HepG2 (cell line): ENCODE measurements at regions not wholly inside any gene's neighbourhood (a gene's known extent, or its start where the extent isn't known, plus 50 kb on each side); places are given as distances from the start of the nearest gene placed in this dataset.

ENCODE experiments used
- ATAC-seq: fragments of 200-7000 bp; cut with Tn5 transposase; 3 replicates; pipeline ENCODE4 v1.9.1; 2020; ENCODE audit warnings: mild to moderate bottlenecking, moderate library complexity
- BruUV-seq: library from RNA; stranded (reverse); fragments of 400-500 nt; replicated peaks from 2 replicates; lab custom pipeline; 2021; lab: Mats Ljungman, UMichigan
- CTCF ChIA-PET: fragments of 300-600 bp; formaldehyde crosslinking; extraction: SDS; loops from one replicate; lab custom pipeline; 2021; ENCODE audit warnings: low total read pairs, inconsistent platforms, low intra/inter-chr PET ratio; lab: Yijun Ruan, JAX
- POLR2A ChIA-PET: fragments of 350-600 bp; sonication (Branson Sonifier 250); formaldehyde crosslinking; loops from one replicate; lab custom pipeline; 2020; ENCODE audit warnings: antibody characterized with exemption, inconsistent platforms; lab: Yijun Ruan, JAX
- DNase-seq: peaks from one replicate; pipeline ENCODE4 v3.0.0-alpha.2; 2015; ENCODE audit warnings: low spot score
- FAIRE-seq: peaks from 3 replicates; lab custom pipeline; 2011; peaks lifted over from hg19 to GRCh38; lab: Jason Lieb, UNC
- H2AFZ ChIP-seq: one replicate; pipeline ENCODE4 v1.6.1; 2011; ENCODE audit warnings: low read length, inconsistent platforms
- H3K27ac ChIP-seq: fragments of 300-600 bp; 3 replicates; pipeline ENCODE4 v1.8.0; 2011; ENCODE audit warnings: mixed run types, mild to moderate bottlenecking, mixed read lengths, low read length, inconsistent platforms; ENCODE audit not compliant: insufficient read depth; ENCODE audit errors: extremely low read length
- H3K27me3 ChIP-seq, 2 experiments: fragments of 200-600 bp in 1 of 2; 2 replicates in 1 of 2; 3 replicates in 1 of 2; pipeline versions ENCODE4 v1.6.0 to v1.8.0; 2011; ENCODE audit warnings: low read length in 2 of 2, mild to moderate bottlenecking in 2 of 2, moderate library complexity in 2 of 2, inconsistent platforms in 1 of 2; ENCODE audit not compliant: insufficient read depth in 2 of 2, control insufficient read depth in 1 of 2
- H3K36me3 ChIP-seq, 2 experiments: fragments of 200-600 bp in 1 of 2; replicated peaks in 1 of 2; 2 replicates in 1 of 2; 3 replicates in 1 of 2; pipeline versions ENCODE4 v1.5.1 to v1.8.0; 2011; ENCODE audit warnings: low read length in 2 of 2, inconsistent platforms in 1 of 2; ENCODE audit not compliant: insufficient read depth in 2 of 2, control insufficient read depth in 1 of 2
- H3K4me1 ChIP-seq: 2 replicates; pipeline ENCODE4 v1.5.1; 2012; ENCODE audit warnings: low read length, inconsistent platforms; ENCODE audit not compliant: insufficient read depth
- H3K4me2 ChIP-seq: 2 replicates; pipeline ENCODE4 v1.6.0; 2011; ENCODE audit warnings: low read depth, low read length, inconsistent platforms
- H3K4me3 ChIP-seq, 3 experiments: fragments of 200-600 bp in 1 of 3; sonication (generic), shearing (Covaris generic) in 1 of 3; replicated peaks in 1 of 3; 2 replicates each; pipeline ENCODE4 v1.5.1; 2011 to 2016; ENCODE audit warnings: low read length in 3 of 3, inconsistent platforms in 2 of 3, low read depth in 2 of 3, mild to moderate bottlenecking in 2 of 3, control low read depth in 1 of 3, mixed read lengths in 1 of 3; ENCODE audit not compliant: insufficient read depth in 1 of 3
- H3K79me2 ChIP-seq: one replicate; pipeline ENCODE4 v1.6.1; 2011; ENCODE audit warnings: low read length, inconsistent platforms; ENCODE audit not compliant: insufficient read depth
- H3K9ac ChIP-seq: 2 replicates; pipeline ENCODE4 v1.6.0; 2011; ENCODE audit warnings: mild to moderate bottlenecking, low read depth, low read length, inconsistent platforms; ENCODE audit not compliant: insufficient read depth
- H3K9me3 ChIP-seq: 2 replicates; pipeline ENCODE4 v1.5.1; 2012; ENCODE audit warnings: mild to moderate bottlenecking, low read length
- H4K20me1 ChIP-seq: 2 replicates; pipeline ENCODE4 v1.6.0; 2011; ENCODE audit warnings: inconsistent platforms, mild to moderate bottlenecking, low read length, moderate library complexity; ENCODE audit not compliant: insufficient read depth
- ZBTB42 ChIP-seq: sonication (generic); formaldehyde crosslinking; IDR thresholded peaks from 2 replicates; pipeline ENCODE4 v1.5.0; 2020; ENCODE audit warnings: mild to moderate bottlenecking, missing genetic modification reagents
- WGBS: methylation state at CpG from one replicate; pipeline ENCODE4 v1.1.6; 2017; ENCODE audit warnings: low lambda C conversion rate; 5-methylcytosine and 5-hydroxymethylcytosine counted together
- in situ Hi-C: cut with HindIII; loops from 2 replicates; pipeline ENCODE4 v1.10.0; 2017; ENCODE audit warnings: low pct_unique_long_range_greater_than_20kb; ENCODE audit not compliant: extremely low pct_ligation_motif_present
- intact Hi-C: fragments of 100-400 bp; cut with micrococcal nuclease; formaldehyde crosslinking; loops from one replicate; pipeline ENCODE4 v1.10.0; 2022; ENCODE audit not compliant: unreplicated experiment
- TF ChIP-seq, protein P1 (sequence below): sonication (generic); formaldehyde crosslinking; IDR thresholded peaks from 2 replicates; pipeline ENCODE4 v1.4.0; 2020; ENCODE audit warnings: missing genetic modification reagents, mild to moderate bottlenecking, borderline replicate concordance
- TF ChIP-seq, protein P2 (sequence below): sonication (generic); formaldehyde crosslinking; IDR thresholded peaks from 2 replicates; pipeline ENCODE4 v1.4.0; 2020; ENCODE audit warnings: missing genetic modification reagents
- TF ChIP-seq, protein P3 (sequence below), 2 experiments: sonication (generic) in 1 of 2; formaldehyde crosslinking in 1 of 2; IDR thresholded peaks; 2 replicates each; pipeline versions ENCODE4 v1.4.0 to v1.6.1; 2018 to 2020; ENCODE audit warnings: missing genetic modification reagents in 2 of 2, borderline replicate concordance in 1 of 2, low read depth in 1 of 2, mild to moderate bottlenecking in 1 of 2, missing biosample characterization in 1 of 2
- TF ChIP-seq, protein P4 (sequence below): sonication (generic); formaldehyde crosslinking; IDR thresholded peaks from 2 replicates; pipeline ENCODE4 v1.5.1; 2020; ENCODE audit warnings: mild to moderate bottlenecking, missing genetic modification reagents, moderate library complexity
- TF ChIP-seq, protein P5 (sequence below): sonication (generic); formaldehyde crosslinking; IDR thresholded peaks from 2 replicates; pipeline ENCODE4 v1.4.0; 2020; ENCODE audit warnings: missing genetic modification reagents
- TF ChIP-seq, protein P6 (sequence below): sonication (generic); formaldehyde crosslinking; IDR thresholded peaks from 2 replicates; pipeline ENCODE4 v1.5.1; 2020; ENCODE audit warnings: mild to moderate bottlenecking, moderate library complexity, missing genetic modification reagents

DNA sequence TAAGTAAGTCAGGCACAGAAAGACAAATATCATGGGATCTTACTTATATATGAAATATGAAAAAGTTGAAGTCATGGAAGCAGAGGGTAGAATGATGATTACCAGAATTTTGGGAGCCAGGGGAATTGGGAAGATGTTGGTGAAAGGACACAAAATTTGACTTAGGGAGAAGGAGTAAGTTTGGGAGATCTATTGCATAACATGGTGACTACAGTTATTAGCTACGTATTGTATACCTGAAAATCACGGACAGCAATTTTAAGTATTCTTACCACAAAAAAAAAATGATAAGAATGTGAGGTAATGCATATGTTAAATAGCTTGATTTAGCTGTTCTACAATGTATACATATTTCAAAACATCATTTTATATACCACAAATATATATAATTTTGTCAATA, 94.2 kb upstream of the COL5A2 start:
- DNase-seq (no peak), ATAC-seq (no peak), FAIRE-seq (no peak)
- no peaks in the 10 kb centered on the region for H3K79me2 ChIP-seq
- TF ChIP-seq, protein P1, sequence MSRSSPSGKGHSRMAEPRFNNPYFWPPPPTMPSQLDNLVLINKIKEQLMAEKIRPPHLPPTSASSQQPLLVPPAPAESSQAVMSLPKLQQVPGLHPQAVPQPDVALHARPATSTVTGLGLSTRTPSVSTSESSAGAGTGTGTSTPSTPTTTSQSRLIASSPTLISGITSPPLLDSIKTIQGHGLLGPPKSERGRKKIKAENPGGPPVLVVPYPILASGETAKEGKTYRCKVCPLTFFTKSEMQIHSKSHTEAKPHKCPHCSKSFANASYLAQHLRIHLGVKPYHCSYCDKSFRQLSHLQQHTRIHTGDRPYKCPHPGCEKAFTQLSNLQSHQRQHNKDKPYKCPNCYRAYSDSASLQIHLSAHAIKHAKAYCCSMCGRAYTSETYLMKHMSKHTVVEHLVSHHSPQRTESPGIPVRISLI (CRISPR knock-in tag), result no peak
- TF ChIP-seq, protein P2, sequence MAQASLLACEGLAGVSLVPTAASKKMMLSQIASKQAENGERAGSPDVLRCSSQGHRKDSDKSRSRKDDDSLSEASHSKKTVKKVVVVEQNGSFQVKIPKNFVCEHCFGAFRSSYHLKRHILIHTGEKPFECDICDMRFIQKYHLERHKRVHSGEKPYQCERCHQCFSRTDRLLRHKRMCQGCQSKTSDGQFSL (CRISPR knock-in tag), result no peak
- TF ChIP-seq, protein P3, sequence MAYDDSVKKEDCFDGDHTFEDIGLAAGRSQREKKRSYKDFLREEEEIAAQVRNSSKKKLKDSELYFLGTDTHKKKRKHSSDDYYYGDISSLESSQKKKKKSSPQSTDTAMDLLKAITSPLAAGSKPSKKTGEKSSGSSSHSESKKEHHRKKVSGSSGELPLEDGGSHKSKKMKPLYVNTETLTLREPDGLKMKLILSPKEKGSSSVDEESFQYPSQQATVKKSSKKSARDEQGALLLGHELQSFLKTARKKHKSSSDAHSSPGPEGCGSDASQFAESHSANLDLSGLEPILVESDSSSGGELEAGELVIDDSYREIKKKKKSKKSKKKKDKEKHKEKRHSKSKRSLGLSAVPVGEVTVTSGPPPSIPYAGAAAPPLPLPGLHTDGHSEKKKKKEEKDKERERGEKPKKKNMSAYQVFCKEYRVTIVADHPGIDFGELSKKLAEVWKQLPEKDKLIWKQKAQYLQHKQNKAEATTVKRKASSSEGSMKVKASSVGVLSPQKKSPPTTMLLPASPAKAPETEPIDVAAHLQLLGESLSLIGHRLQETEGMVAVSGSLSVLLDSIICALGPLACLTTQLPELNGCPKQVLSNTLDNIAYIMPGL (CRISPR knock-in tag; IDR thresholded peaks at IDR 0.05; ENCODE audit: borderline replicate concordance in 1 of 2, low read depth in 1 of 2), result no peak
- TF ChIP-seq, protein P4, sequence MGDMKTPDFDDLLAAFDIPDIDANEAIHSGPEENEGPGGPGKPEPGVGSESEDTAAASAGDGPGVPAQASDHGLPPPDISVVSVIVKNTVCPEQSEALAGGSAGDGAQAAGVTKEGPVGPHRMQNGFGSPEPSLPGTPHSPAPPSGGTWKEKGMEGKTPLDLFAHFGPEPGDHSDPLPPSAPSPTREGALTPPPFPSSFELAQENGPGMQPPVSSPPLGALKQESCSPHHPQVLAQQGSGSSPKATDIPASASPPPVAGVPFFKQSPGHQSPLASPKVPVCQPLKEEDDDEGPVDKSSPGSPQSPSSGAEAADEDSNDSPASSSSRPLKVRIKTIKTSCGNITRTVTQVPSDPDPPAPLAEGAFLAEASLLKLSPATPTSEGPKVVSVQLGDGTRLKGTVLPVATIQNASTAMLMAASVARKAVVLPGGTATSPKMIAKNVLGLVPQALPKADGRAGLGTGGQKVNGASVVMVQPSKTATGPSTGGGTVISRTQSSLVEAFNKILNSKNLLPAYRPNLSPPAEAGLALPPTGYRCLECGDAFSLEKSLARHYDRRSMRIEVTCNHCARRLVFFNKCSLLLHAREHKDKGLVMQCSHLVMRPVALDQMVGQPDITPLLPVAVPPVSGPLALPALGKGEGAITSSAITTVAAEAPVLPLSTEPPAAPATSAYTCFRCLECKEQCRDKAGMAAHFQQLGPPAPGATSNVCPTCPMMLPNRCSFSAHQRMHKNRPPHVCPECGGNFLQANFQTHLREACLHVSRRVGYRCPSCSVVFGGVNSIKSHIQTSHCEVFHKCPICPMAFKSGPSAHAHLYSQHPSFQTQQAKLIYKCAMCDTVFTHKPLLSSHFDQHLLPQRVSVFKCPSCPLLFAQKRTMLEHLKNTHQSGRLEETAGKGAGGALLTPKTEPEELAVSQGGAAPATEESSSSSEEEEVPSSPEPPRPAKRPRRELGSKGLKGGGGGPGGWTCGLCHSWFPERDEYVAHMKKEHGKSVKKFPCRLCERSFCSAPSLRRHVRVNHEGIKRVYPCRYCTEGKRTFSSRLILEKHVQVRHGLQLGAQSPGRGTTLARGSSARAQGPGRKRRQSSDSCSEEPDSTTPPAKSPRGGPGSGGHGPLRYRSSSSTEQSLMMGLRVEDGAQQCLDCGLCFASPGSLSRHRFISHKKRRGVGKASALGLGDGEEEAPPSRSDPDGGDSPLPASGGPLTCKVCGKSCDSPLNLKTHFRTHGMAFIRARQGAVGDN (CRISPR knock-in tag), result no peak
- TF ChIP-seq, protein P5, sequence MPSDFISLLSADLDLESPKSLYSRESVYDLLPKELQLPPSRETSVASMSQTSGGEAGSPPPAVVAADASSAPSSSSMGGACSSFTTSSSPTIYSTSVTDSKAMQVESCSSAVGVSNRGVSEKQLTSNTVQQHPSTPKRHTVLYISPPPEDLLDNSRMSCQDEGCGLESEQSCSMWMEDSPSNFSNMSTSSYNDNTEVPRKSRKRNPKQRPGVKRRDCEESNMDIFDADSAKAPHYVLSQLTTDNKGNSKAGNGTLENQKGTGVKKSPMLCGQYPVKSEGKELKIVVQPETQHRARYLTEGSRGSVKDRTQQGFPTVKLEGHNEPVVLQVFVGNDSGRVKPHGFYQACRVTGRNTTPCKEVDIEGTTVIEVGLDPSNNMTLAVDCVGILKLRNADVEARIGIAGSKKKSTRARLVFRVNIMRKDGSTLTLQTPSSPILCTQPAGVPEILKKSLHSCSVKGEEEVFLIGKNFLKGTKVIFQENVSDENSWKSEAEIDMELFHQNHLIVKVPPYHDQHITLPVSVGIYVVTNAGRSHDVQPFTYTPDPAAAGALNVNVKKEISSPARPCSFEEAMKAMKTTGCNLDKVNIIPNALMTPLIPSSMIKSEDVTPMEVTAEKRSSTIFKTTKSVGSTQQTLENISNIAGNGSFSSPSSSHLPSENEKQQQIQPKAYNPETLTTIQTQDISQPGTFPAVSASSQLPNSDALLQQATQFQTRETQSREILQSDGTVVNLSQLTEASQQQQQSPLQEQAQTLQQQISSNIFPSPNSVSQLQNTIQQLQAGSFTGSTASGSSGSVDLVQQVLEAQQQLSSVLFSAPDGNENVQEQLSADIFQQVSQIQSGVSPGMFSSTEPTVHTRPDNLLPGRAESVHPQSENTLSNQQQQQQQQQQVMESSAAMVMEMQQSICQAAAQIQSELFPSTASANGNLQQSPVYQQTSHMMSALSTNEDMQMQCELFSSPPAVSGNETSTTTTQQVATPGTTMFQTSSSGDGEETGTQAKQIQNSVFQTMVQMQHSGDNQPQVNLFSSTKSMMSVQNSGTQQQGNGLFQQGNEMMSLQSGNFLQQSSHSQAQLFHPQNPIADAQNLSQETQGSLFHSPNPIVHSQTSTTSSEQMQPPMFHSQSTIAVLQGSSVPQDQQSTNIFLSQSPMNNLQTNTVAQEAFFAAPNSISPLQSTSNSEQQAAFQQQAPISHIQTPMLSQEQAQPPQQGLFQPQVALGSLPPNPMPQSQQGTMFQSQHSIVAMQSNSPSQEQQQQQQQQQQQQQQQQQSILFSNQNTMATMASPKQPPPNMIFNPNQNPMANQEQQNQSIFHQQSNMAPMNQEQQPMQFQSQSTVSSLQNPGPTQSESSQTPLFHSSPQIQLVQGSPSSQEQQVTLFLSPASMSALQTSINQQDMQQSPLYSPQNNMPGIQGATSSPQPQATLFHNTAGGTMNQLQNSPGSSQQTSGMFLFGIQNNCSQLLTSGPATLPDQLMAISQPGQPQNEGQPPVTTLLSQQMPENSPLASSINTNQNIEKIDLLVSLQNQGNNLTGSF (CRISPR knock-in tag), result no peak
- TF ChIP-seq, protein P6, sequence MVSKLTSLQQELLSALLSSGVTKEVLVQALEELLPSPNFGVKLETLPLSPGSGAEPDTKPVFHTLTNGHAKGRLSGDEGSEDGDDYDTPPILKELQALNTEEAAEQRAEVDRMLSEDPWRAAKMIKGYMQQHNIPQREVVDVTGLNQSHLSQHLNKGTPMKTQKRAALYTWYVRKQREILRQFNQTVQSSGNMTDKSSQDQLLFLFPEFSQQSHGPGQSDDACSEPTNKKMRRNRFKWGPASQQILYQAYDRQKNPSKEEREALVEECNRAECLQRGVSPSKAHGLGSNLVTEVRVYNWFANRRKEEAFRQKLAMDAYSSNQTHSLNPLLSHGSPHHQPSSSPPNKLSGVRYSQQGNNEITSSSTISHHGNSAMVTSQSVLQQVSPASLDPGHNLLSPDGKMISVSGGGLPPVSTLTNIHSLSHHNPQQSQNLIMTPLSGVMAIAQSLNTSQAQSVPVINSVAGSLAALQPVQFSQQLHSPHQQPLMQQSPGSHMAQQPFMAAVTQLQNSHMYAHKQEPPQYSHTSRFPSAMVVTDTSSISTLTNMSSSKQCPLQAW, result no peak
- no peak for TF ChIP-seq ZBTB42
- H2AFZ ChIP-seq, result no peak overlapping the region
- POLR2A ChIA-PET, result no interaction called here
- H3K9ac ChIP-seq, result no peak overlapping the region
- no peaks in the 10 kb centered on the region for H3K4me1 ChIP-seq
- no TSS peak for BruUV-seq
- no peaks in the 10 kb centered on the region for H4K20me1 ChIP-seq
- intact Hi-C loops, result no loop called here
- WGBS, result 3% methylated on average over 2 of the region's 2 CpGs
- H3K27me3 ChIP-seq, result no peaks in the 10 kb centered on the region
- H3K4me2 ChIP-seq, result no peak overlapping the region
- CTCF ChIA-PET, result no interaction called here
- in situ Hi-C loops, result no loop called here
- no peak overlapping the region for H3K4me3 ChIP-seq
- no peak overlapping the region for H3K27ac ChIP-seq
- H3K36me3 ChIP-seq, result no peaks in the 10 kb centered on the region
- no peaks in the 10 kb centered on the region for H3K9me3 ChIP-seq
